Colon (tissue), 2 donors: ENCODE measurements at regions not wholly inside any gene's neighbourhood (a gene's known extent, or its start where the extent isn't known, plus 50 kb on each side); places are given as distances from the start of the nearest gene placed in this dataset.

Source experiments
- FAIRE-seq: peaks from 2 replicates; lab custom pipeline; 2012; peaks lifted over from hg19 to GRCh38; lab: Jason Lieb, UNC
- donor health status: control.
- donor health status: control.

- no peak for FAIRE-seq
These were observed 50.6 kb upstream of the MRPS6 start for GRCh38 chr21:34022627-34023335.

- no peak for FAIRE-seq
These were observed 51.7 kb upstream of the MRPS6 start for GRCh38 chr21:34021726-34022125.

GRCh38 chr21:34020983-34021553, 52.3 kb upstream of the MRPS6 start:
- no peak for FAIRE-seq

GRCh38 chr21:34020005-34020847, 53.2 kb upstream of the MRPS6 start:
- FAIRE-seq = no peak

DNA sequence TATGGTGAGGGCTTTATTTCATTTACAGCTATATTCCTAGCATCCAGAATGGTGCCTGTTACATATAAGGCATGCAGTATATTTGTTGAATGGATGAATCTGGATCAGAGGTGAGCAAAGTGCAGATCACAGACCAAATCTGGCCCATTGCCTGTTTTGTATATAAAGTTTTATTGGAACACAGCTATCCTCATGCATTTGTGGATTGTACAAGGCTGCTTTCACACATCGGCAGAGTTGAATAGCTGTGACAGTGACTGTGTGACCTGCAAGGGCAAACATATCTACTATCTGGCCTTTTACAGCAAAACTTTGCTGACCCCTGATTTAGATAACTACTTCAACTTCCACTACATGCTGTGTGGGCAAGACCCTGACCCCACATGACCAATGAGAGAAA, 54.0 kb upstream of the MRPS6 start:
- FAIRE-seq = no peak

GRCh38 chr21:34018910-34019309, 54.5 kb upstream of the MRPS6 start:
- no peak for FAIRE-seq

GRCh38 chr21:34018185-34018584, 55.2 kb upstream of the MRPS6 start:
- FAIRE-seq = no peak

DNA sequence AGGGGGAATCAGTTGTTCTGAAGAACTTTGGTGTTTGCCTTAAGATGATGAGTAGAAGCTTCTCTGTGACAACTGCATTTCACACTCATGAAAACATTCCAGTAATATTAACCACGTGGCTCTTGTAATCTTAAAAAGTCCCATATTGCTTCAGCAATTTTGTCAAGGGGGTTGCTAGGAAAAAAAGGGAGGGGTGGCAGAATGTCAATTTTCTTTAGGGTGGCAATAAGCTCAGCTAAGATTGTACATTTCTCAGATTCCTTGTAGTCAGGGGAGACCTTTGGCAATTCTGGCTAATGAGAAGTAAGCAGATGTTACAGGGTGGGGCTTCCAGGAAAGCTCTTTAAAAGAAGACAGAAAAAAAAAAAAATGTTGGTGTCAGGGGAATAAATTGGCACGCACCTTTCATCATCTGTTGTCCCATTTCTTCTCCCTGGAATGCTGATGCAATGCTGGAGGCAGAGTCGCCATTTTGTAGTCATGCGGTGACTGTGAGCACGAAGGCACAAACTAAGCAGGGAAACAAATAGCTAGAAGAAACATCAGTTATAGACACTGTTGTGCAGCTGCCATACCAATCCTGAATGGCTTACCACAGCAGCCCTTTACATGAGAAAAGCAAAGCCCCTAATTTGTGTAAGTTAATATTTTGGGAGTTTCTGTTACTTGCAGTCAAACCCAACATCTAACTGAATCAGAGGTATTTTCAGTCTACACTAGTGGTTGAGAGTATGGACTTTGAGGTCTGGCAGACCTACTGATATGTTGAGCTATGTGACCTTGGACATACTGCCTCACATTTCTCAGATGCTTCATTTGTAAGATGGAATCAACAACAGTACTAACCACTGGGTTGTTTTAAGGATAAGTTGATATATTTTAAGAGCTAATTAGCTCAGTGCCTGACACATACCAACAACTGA, 56.1 kb upstream of the MRPS6 start:
- FAIRE-seq = no peak

DNA sequence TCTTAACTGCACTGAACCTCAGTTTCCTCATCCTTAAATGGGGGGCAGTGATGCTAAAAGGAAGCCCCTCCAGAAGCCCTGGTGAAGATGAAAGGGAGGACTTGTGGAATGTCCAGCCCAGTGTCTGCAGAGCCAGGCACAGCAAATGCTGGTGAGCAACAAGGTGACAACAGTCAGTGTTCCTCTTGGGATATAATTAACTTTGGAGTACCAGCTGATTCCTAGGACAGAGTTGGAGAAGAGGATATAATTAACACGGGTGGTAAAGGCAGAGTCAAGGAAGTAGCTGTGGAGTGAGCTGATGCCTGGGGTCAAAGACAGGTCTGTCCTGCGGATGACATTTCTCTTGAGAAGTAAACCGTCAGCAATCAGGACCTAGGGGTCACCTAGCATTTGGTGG, 60.7 kb upstream of the MRPS6 start:
- no peak for FAIRE-seq

DNA sequence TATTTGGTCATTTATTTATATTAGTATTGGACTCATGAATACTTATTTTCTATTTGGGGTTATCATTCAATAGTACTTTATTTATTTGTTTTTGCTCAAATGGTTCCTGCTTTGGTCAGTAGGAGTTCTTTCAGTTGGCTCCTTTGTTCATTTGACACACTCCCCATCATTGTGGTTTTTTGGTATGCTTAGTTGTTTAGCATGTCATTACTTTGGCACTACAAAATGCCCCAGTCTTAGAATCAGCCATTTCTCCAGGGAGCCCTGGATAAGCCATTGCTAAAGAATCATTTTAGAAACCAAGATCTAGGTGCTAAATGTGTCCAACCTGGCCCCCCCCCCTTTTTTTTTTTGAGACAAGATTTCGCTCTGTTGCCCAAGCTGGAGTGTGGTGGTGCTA, 61.7 kb upstream of the MRPS6 start:
- no peak for FAIRE-seq

GRCh38 chr21:34009193-34009592, 64.2 kb upstream of the MRPS6 start:
- FAIRE-seq = no peak

- no peak for FAIRE-seq
These were observed 64.8 kb upstream of the MRPS6 start for GRCh38 chr21:34008618-34009017.

DNA sequence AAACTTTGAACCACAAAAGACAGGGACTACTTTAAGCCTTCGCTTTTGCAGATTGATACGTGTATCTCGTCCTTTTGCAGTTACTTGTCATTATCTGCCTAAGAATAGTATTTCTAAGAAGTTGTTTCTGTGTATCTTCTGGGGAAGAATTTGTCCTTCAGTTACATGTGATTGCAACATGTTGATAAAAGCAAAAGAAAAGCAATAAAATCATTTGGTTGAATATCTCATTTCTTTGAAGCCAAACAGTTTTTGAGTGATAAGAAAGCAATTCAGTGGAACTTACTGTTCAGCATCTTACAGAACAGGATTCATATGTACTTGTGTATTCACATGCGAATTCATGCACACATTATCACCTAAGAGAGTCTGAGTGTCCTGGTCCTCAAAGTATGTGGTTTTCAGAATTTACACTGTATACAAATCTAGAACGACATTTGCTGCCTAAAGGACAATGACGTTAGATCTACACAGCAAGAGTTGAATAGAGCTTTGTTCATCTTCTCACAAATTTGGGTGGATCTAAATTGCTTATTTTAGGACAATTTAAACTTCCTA, 66.7 kb upstream of the MRPS6 start:
- FAIRE-seq = no peak

- FAIRE-seq = no peak
These were observed 68.4 kb upstream of the MRPS6 start for GRCh38 chr21:34004974-34005373.

DNA sequence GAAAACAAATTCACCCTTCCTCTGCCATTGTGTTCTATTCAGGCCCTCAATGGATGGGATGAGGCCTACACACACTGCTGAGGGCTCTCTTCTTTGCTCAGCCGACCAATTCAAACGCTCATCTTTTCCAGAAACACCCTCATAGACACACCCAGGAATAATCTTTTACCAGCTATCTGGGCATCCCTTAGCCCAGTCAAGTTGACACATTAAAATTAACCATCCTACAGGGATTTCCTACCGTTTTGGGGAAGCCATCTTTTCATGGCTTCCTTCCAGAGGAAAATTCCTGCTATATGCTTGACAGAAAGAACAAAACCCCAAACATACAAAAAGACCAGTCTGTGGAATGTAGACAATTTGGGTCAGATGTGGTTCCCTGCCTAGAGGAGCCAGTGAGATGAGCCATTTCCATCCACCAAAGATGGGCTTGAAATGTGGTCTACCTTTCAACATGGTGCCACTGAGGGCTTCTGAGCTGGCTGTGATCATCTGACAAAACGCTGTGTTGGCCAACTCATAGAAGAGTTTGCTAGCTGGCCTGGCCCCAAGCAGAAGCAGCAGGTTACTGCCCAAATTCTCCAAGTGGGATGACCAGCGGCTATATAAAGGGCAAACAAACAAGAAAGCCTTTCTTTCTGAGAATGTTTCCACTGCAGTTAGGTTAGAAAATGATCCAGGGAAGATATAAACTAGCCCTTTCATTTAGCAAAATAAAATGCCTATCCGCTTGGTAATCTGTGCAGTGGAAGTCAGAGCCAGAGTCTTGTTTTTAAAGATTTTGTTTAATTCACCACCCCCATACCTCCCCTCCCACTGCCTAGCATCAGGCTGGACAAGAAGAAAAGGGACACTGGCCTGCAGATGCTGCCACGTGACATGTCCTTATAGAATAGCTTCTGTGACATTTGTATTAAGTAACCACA, 69.1 kb upstream of the MRPS6 start:
- no peak for FAIRE-seq

DNA sequence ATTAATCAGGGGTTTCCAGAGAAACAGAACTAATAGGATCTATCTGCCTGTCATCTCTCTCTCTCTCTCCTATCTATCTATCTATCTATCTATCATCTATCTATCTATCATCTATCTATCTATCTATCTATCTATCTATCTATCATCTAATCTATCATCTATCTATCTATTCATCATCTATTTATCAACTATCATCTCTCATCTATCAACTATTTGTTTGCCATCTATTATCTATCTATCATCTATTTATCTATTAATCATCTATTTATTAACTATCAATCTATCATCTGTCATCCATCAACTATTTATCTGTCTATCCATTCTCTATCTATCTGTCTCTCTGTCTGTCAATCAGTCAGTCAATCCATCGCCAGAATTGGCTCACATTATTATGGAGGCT, 70.0 kb upstream of the MRPS6 start:
- FAIRE-seq = no peak

DNA sequence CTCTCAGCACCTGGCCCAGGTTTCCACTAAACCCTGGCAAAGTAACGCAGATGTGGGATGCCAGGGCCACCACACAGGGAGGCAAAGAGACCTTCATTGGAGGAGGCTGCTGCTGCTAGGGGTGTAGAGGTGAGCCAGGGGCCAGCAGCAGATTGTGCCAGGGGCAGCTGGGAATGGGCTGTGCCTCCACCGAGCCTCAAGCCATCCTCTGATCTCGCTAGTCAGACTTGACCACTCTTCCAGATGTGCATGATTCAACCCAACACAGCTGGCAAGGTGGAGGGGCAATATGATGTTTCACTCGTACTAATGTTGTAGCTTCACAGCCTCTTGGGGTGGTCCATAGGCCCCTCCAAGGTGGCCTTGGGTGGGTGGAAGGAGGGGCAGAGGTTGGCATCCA, 73.0 kb upstream of the MRPS6 start:
- no peak for FAIRE-seq

DNA sequence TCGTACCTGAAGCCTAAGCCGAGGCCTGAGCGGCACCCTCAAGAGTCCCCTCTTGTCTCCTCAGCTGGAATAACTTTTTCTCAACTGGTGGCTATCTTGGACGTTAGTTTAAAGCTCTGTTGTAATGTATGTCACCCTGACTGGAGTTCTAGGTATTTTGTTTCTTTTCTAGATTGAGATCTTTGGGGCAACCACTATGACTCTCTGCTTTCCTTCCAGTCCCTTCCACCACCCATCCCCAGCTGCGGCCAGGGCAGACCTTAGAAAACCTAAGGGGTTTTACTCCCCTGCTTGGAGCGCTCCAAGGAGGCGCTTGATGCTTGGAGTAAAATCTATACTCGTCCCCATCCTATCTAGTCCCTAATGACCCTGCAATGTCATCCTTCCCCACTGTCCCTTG, 74.6 kb upstream of the MRPS6 start:
- no peak for FAIRE-seq

DNA sequence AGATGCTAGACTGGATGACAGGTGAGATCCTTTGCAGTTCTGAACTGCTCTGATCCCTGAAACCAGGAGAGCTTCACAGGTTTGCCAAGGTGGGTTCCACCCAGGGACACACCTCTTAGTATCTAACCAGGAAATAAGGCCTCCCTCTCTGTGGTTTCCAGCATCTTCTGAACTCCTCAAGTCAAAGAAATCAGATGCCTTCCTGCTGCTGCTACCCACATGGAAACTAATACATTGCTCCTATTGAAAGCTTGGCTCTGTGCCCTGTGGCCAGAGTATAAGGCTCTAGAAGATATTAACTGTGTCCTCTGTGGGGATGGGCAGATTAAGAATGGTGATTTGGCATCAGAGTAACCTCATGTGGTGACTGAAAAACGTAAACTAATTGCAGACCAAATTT, 75.0 kb upstream of the MRPS6 start:
- no peak for FAIRE-seq

GRCh38 chr21:33997436-33997835, 75.9 kb upstream of the MRPS6 start:
- no peak for FAIRE-seq

- FAIRE-seq = no peak
These were observed 78.8 kb upstream of the ATP5PO start for GRCh38 chr21:33994373-33994772.
